Upper lobe of right lung (tissue), 1 donor: ENCODE measurements at regions not wholly inside any gene's neighbourhood (a gene's known extent, or its start where the extent isn't known, plus 50 kb on each side); places are given as distances from the start of the nearest gene placed in this dataset.

Source experiments
- ATAC-seq: fragments of 200-7000 bp; cut with Tn5 transposase; one replicate; pipeline ENCODE4 v1.9.1; 2020; ENCODE audit warnings: mild to moderate bottlenecking, moderate library complexity
- DNase-seq: peaks from one replicate; pipeline ENCODE4 v3.0.0-alpha.2; 2020
- H3K27ac ChIP-seq: fragments of 200-600 bp; one replicate; pipeline ENCODE4 v1.8.0; 2022
- H3K27me3 ChIP-seq: fragments of 200-600 bp; one replicate; pipeline ENCODE4 v1.8.0; 2022; ENCODE audit warnings: mild to moderate bottlenecking
- H3K36me3 ChIP-seq: fragments of 200-600 bp; one replicate; pipeline ENCODE4 v1.8.0; 2022
- H3K4me1 ChIP-seq: fragments of 200-600 bp; one replicate; pipeline ENCODE4 v1.8.0; 2022
- H3K4me3 ChIP-seq: fragments of 200-600 bp; one replicate; pipeline ENCODE4 v1.8.0; 2022; ENCODE audit warnings: mild to moderate bottlenecking
- H3K9me3 ChIP-seq: fragments of 200-600 bp; one replicate; pipeline ENCODE4 v1.8.0; 2022
- intact Hi-C: fragments of 100-400 bp; cut with DNase I; formaldehyde crosslinking; loops from one replicate; pipeline ENCODE4 v1.11.0; 2022
- TF ChIP-seq, protein P1 (sequence below): fragments of 200-600 bp; IDR thresholded peaks from one replicate; pipeline ENCODE4 v1.8.0; 2022; ENCODE audit warnings: antibody characterized with exemption
- donor health status: DM: no; HTN: yes; CAD: no; lungs with severe emphysema.

DNA sequence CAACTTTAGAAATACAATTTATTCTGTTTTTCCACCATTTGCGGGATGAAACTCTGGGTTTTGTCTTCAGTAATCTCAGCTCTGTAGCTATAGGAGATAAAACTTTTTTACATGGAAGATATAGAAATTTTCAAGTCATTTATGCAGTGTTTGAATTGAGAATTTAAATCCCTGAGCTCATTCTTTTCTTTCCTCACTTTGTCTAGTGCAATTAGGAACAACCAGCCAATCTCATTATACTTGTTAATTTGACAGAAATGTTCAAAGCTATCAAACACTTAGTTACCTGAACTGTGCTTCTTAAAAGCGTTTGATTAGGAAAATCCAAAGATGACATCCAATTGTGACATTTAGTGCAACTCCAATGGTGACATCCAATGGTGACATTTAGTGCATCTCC is 1014.3 kb downstream of the SLITRK5 start:
- H3K4me1 ChIP-seq = no peaks in the 10 kb centered on the region
- TF ChIP-seq, protein P1, sequence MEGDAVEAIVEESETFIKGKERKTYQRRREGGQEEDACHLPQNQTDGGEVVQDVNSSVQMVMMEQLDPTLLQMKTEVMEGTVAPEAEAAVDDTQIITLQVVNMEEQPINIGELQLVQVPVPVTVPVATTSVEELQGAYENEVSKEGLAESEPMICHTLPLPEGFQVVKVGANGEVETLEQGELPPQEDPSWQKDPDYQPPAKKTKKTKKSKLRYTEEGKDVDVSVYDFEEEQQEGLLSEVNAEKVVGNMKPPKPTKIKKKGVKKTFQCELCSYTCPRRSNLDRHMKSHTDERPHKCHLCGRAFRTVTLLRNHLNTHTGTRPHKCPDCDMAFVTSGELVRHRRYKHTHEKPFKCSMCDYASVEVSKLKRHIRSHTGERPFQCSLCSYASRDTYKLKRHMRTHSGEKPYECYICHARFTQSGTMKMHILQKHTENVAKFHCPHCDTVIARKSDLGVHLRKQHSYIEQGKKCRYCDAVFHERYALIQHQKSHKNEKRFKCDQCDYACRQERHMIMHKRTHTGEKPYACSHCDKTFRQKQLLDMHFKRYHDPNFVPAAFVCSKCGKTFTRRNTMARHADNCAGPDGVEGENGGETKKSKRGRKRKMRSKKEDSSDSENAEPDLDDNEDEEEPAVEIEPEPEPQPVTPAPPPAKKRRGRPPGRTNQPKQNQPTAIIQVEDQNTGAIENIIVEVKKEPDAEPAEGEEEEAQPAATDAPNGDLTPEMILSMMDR = no peak
- no peaks in the 10 kb centered on the region for H3K27me3 ChIP-seq
- intact Hi-C loops = no loop called here
- no peaks in the 10 kb centered on the region for H3K36me3 ChIP-seq
- H3K9me3 ChIP-seq = no peaks in the 10 kb centered on the region
- H3K4me3 ChIP-seq = no peak overlapping the region
- DNase-seq (no peak), ATAC-seq (no peak)
- H3K27ac ChIP-seq = no peak overlapping the region

DNA sequence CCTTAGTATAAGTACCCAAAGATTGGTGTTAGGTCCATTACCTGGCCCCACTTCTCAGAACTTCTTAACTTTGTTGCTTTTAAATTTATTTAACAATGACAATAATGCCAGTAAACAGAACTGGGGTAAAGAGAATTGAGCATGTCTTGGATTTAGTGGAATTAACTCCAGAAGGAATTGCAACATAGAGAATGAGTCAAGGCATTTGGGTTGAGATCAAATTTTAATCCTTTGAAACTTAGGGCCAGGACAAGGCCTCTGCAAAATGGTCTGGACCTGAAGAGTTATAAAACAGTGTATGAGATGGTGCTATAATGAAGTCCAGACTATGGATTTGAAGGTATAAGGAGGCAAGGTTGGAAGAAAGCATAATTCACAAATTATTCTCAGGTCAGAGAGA is 1030.4 kb downstream of the SLITRK5 start:
- TF ChIP-seq, protein P1 = no peak
- intact Hi-C loops = no loop called here
- ATAC-seq (no peak), DNase-seq (no peak)
- Histone ChIP-seq H3K36me3 (no peaks in the 10 kb centered on the region), H3K27me3 (no peaks in the 10 kb centered on the region), H3K9me3 (no peaks in the 10 kb centered on the region), H3K4me3 (no peak overlapping the region), H3K27ac (no peak overlapping the region), H3K4me1 (no peaks in the 10 kb centered on the region)

DNA sequence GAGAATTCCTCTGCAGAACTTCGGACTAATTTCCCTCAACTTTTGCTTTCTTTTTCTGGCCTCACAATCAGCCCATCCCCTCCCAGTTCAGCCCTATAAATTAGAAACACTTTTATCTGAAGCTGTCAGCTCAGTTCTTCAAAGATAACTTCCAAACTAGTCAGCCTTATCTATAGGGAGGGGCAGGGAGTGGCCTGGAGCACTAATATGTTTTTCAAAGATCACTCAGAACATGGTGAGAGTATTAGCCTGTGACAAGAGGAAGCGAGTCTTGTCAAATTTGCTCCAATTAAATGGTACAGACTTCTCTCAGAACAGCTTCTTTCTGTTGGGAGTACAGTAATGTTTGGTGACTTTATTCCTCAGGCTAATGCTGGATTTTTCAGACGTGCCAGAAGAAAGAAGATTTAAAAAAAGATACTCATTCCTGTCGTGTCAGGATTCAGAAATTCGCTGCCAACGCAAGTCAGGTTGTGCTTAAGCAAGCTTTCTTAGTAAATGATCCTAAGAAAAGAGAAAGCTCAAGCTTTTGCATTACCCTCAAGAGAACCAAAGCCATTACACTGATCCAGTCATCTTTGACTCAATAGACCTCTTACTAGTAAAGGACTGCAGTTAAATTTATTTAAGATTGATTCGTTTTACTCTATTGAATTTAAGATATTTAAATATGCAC is 1033.6 kb downstream of the SLITRK5 start:
- no peaks in the 10 kb centered on the region for H3K9me3 ChIP-seq
- H3K27ac ChIP-seq = no peak overlapping the region
- DNase-seq (no peak), ATAC-seq (no peak)
- H3K36me3 ChIP-seq = no peaks in the 10 kb centered on the region
- no peaks in the 10 kb centered on the region for H3K4me1 ChIP-seq
- intact Hi-C loops = no loop called here
- TF ChIP-seq, protein P1 = no peak
- peak overlapping the region; percentile 35 for H3K4me3 ChIP-seq
- H3K27me3 ChIP-seq = no peaks in the 10 kb centered on the region

DNA sequence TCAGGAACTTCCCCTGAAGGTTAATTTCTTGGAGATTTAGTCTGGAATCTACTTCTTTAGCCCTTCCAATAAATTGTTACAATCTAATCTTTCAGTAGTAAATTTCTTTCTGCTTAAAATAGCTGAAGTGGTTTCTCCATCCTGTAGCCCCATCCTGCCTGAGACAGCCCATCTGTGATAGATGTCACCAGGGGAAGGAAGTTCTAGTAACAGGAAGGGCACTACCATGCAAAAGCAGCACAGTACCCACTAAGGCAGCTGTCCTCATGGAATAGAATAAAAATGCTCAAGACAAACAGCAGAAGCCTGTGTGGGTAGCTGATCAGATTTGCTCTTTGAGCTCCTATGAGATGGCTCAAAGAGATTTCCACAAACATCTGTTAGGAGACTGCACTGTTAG is 1036.5 kb downstream of the SLITRK5 start:
- Histone ChIP-seq H3K27ac (no peak overlapping the region), H3K4me3 (no peak overlapping the region), H3K4me1 (no peaks in the 10 kb centered on the region), H3K36me3 (no peaks in the 10 kb centered on the region), H3K27me3 (no peaks in the 10 kb centered on the region), H3K9me3 (no peaks in the 10 kb centered on the region)
- intact Hi-C loops = no loop called here
- DNase-seq = no peak
- TF ChIP-seq, protein P1 = no peak
- ATAC-seq = no peak

DNA sequence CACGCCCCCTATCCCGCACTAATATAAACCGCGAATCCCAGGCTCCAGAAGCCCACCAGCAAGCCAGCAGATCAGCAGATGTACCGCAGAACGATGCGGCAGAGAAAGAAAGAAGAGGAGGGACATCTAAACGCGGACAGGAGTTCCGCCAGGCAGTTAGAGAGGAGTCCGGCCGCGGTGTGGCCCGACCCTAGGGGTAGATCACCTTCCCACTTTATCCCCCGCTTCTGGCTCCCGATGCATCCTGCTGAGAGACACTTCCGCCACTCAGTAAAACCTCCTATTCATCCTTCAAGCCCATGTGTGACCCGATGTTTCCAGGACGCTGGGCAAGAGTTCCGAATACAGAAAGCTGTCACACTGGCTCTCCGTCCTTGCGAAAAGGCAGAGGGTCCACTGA is 1046.8 kb downstream of the SLITRK5 start:
- TF ChIP-seq, protein P1 = no peak
- Histone ChIP-seq H3K36me3 (no peaks in the 10 kb centered on the region), H3K27ac (no peak overlapping the region), H3K4me3 (no peak overlapping the region), H3K9me3 (no peaks in the 10 kb centered on the region), H3K27me3 (no peaks in the 10 kb centered on the region), H3K4me1 (no peaks in the 10 kb centered on the region)
- DNase-seq = no peak
- intact Hi-C loops = no loop called here
- no peak for ATAC-seq

DNA sequence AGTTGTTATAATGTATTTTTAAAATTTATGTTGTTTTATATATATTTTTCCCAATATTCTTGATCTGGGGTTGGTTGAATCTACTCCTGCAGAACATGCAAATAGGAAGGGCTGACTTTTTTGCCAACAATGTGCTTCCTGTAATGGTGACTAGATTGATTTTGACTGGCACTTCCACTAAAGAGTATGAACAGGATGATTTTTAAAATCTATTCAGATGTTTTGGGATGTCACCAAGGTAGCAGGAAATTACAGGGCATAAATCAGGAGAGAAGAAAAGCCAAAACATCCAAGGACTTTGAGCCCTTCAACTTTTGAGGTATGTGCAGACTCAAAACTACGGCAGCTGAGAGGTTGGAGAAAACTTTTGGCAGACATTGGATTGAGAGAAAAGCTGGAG is 1047.6 kb downstream of the SLITRK5 start:
- Histone ChIP-seq H3K36me3 (no peaks in the 10 kb centered on the region), H3K27ac (no peak overlapping the region), H3K4me3 (no peak overlapping the region), H3K27me3 (no peaks in the 10 kb centered on the region), H3K9me3 (no peaks in the 10 kb centered on the region), H3K4me1 (no peaks in the 10 kb centered on the region)
- no peak for ATAC-seq
- intact Hi-C loops = no loop called here
- TF ChIP-seq, protein P1 = no peak
- DNase-seq = no peak
